Activated CD8-positive, alpha-beta T cell treated with anti-CD3 and anti-CD28 coated beads for 36 hours (primary cell): ENCODE measurements at regions not wholly inside any gene's neighbourhood (a gene's known extent, or its start where the extent isn't known, plus 50 kb on each side); places are given as distances from the start of the nearest gene placed in this dataset.

Experiments
- ATAC-seq: fragments of 200-7000 bp; cut with Tn5 transposase; one replicate; pipeline ENCODE4 v1.10.0; 2021; ENCODE audit warnings: mild to moderate bottlenecking, moderate library complexity
- CTCF ChIA-PET: fragments of 350-600 bp; sonication (Branson Sonifier 250); formaldehyde crosslinking; loops from one replicate; lab custom pipeline; 2021; ENCODE audit warnings: antibody characterized with exemption; lab: Charles Lee
- POLR2A ChIA-PET: fragments of 350-600 bp; sonication (Branson Sonifier 250); formaldehyde crosslinking; loops from one replicate; lab custom pipeline; 2021; ENCODE audit warnings: antibody characterized with exemption; lab: Charles Lee
- DNase-seq: peaks from one replicate; pipeline ENCODE4 v3.0.0-alpha.2; 2020
- H3K27ac Mint-ChIP-seq: one replicate; pipeline ENCODE4 v1.8.0; 2021; ENCODE audit warnings: mild to moderate bottlenecking, mixed read lengths
- H3K27me3 Mint-ChIP-seq: one replicate; pipeline ENCODE4 v1.8.0; 2021; ENCODE audit warnings: mixed read lengths
- H3K36me3 Mint-ChIP-seq: one replicate; pipeline ENCODE4 v1.8.0; 2021; ENCODE audit warnings: low read depth, mixed read lengths
- H3K4me1 Mint-ChIP-seq: one replicate; pipeline ENCODE4 v1.8.0; 2021; ENCODE audit warnings: low read depth, mixed read lengths
- H3K4me3 Mint-ChIP-seq: one replicate; pipeline ENCODE4 v1.8.0; 2021; ENCODE audit warnings: mild to moderate bottlenecking, moderate library complexity, mixed read lengths
- H3K9me3 Mint-ChIP-seq: one replicate; pipeline ENCODE4 v1.8.0; 2021; ENCODE audit warnings: mixed read lengths
- CTCF ChIP-seq: fragments of 200-600 bp; IDR thresholded peaks from one replicate; pipeline ENCODE4 v1.8.0; 2022; ENCODE audit warnings: antibody characterized with exemption, mild to moderate bottlenecking
- intact Hi-C: fragments of 100-400 bp; cut with micrococcal nuclease; formaldehyde crosslinking; loops from one replicate; pipeline ENCODE4 v1.10.0; 2022

GRCh38 chr3:106943071-106943470 is 434.2 kb upstream of the CCDC54 start:
- DNase-seq (no peak), ATAC-seq (no peak)
- H3K36me3 Mint-ChIP-seq = no peaks in the 10 kb centered on the region
- H3K4me3 Mint-ChIP-seq = no peak overlapping the region
- no peak overlapping the region for H3K27ac Mint-ChIP-seq
- POLR2A ChIA-PET = no interaction called here
- CTCF ChIA-PET = no interaction called here
- no peaks in the 10 kb centered on the region for H3K27me3 Mint-ChIP-seq
- intact Hi-C loops = no loop called here
- no peaks in the 10 kb centered on the region for H3K4me1 Mint-ChIP-seq
- H3K9me3 Mint-ChIP-seq = no peaks in the 10 kb centered on the region
- TF ChIP-seq CTCF = no peak

- no peaks in the 10 kb centered on the region for H3K27me3 Mint-ChIP-seq
- POLR2A ChIA-PET = no interaction called here
- no peak overlapping the region for H3K27ac Mint-ChIP-seq
- H3K36me3 Mint-ChIP-seq = no peaks in the 10 kb centered on the region
- intact Hi-C loops = no loop called here
- CTCF ChIA-PET = no interaction called here
- ATAC-seq (no peak), DNase-seq (no peak)
- no peak overlapping the region for H3K4me3 Mint-ChIP-seq
- TF ChIP-seq CTCF = no peak
- no peaks in the 10 kb centered on the region for H3K4me1 Mint-ChIP-seq
- H3K9me3 Mint-ChIP-seq = no peaks in the 10 kb centered on the region
Observed at GRCh38 chr3:106945435-106945834, 431.8 kb upstream of the CCDC54 start.

GRCh38 chr3:106946866-106947265 is 430.4 kb upstream of the CCDC54 start:
- Mint-ChIP-seq H3K27ac (no peak overlapping the region), H3K9me3 (no peaks in the 10 kb centered on the region), H3K36me3 (no peaks in the 10 kb centered on the region), H3K4me3 (no peak overlapping the region), H3K4me1 (no peaks in the 10 kb centered on the region), H3K27me3 (no peaks in the 10 kb centered on the region)
- ATAC-seq (no peak), DNase-seq (no peak)
- intact Hi-C loops = no loop called here
- CTCF ChIA-PET = no interaction called here
- TF ChIP-seq CTCF = no peak
- POLR2A ChIA-PET = no interaction called here

GRCh38 chr3:106957029-106957428 is 420.2 kb upstream of the CCDC54 start:
- ChIA-PET POLR2A (no interaction called here), CTCF (interaction anchor here (1.2 kb wide), 1 partner anchor 12 kb away, joined by 3 read pairs; no protein-coding TSS in a partner anchor)
- H3K9me3 Mint-ChIP-seq = peaks cover 6% of the 10 kb centered on the region
- H3K27me3 Mint-ChIP-seq = no peaks in the 10 kb centered on the region
- no peaks in the 10 kb centered on the region for H3K4me1 Mint-ChIP-seq
- intact Hi-C loops = no loop called here
- H3K36me3 Mint-ChIP-seq = no peaks in the 10 kb centered on the region
- no peak for TF ChIP-seq CTCF
- ATAC-seq (no peak), DNase-seq (no peak)
- no peak overlapping the region for H3K27ac Mint-ChIP-seq
- H3K4me3 Mint-ChIP-seq = no peak overlapping the region

GRCh38 chr3:106962993-106963392 is 414.2 kb upstream of the CCDC54 start:
- TF ChIP-seq CTCF = no peak
- DNase-seq (no peak), ATAC-seq (no peak)
- ChIA-PET POLR2A (no interaction called here), CTCF (no interaction called here)
- Mint-ChIP-seq H3K4me3 (no peak overlapping the region), H3K4me1 (no peaks in the 10 kb centered on the region), H3K27ac (no peak overlapping the region), H3K9me3 (no peaks in the 10 kb centered on the region), H3K27me3 (no peaks in the 10 kb centered on the region), H3K36me3 (no peaks in the 10 kb centered on the region)
- intact Hi-C loops = no loop called here
